DMS153 treated with DMSO at 0.1 percent for 48 hours (cell line): ENCODE measurements at regions not wholly inside any gene's neighbourhood (a gene's known extent, or its start where the extent isn't known, plus 50 kb on each side); places are given as distances from the start of the nearest gene placed in this dataset.

Experiments used
- DNase-seq: peaks from one replicate; lab custom pipeline; 2025; ENCODE audit not compliant: unreplicated experiment; lab: John Stamatoyannopoulos, UW

DNA sequence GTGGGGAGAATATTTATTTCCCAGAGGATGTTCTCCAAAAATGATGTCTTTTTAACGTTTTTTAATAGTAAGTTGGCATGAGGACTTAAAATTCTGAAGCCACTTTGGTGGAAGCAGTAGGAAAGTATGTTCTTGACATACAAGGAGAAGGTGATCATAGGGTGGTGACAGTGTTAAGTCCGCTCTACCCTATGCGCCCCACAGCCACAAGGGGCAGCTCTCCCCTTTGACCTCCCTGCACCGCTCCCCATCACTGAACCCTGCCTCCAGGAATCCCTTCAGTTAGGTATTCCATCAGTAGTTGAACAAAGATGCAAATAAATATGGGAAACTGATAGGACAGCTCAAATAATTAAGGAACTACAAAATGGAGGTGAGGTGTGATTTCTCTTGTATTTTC is 111.4 kb downstream of the PLEKHG1 start:
- no peak for DNase-seq

DNA sequence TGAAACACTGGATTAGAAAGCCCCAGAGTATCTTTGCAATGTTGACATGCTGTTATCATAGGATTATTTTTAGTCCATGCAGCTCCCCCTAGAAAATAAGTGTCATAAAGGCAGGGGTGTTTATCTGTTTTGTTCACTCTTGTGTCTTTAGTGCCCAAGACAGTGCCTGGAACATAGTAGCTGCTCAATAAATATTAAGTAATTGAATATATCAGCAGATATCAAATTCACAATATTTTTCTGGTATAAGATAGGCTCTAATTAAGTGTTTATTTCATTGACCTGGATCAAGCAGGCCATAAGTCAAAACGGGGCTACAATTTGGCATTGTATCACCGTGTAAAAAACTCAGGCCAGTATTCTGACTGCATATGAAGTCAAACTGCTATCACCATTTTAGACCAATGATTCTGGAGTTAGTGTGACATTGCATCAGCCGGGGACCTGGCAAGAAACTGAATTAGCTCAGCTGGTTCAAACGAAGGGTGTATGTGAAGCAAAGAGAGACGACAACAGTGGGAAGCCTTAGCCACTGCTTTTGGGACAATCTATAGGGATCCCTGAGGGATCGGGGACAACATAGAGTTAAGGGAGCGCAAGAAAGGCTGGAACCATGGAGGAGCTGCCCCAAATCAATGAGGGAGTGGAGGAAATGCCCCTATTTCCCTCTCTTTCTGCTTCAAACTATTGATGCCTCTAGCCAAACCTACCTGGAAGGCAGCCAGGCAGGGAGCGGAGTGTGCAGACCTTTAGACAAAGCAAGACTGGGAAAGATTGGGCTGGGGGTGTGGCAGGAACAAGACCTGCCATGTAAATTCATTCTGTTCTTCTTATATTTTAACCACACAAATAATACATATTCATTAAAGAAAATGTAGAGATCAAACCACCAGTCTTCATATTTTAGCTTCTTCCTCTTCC is 112.2 kb downstream of the PLEKHG1 start:
- no peak for DNase-seq

DNA sequence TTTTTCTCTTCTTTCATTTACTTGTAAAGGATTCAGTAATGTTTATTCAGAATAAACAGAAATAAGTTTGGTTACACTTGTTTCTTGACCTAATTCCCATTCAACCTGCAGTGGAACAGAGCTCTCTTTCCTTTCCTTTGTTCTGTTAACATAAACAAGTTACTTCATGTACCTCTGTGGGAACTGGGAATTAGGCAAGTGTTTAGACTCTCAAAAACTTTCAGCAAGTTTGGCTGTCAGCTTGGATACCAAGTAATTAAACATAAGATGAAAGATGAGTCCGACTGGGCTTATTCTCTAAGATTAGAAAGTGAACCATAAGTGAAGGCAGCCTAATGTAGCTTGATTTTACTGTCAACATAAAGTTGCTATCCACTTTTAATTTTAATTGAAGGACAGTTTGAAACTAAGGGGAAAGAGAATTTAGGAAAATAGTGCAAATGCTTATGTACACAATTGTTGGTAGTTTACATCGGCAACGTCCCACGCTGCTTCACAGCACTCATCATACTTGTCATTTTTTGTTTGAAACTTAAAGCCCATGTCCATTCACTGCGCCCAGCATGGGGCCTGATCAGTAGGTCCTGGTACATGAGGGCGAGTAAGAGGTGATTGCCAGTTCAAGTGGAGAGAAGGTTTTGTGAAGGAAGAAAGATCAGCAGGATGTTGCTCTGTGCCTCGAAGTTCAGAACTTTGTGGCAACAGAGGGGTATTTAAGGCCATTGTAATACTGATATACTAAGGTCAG is 113.0 kb downstream of the PLEKHG1 start:
- DNase-seq, result no peak

DNA sequence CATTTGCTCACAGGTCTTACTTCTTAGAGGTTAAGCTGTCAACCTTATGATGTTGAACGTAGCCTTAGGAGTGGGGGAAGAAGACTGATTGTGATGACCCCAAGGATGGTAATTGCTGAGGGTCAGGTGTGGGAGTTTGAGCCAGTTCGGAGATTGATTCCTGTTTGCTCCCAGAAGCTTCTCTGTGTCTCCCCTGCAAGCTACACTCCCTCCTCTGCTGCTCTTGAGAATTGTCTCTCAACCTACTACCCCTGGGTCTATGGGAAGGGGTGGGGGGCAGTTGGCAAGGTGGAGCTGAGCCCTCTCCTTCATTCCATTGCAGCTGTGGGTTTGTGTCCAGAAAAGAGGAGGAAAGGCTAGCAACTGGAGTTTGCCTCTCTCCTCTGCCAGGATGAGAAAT is 113.8 kb downstream of the PLEKHG1 start:
- no peak for DNase-seq

DNA sequence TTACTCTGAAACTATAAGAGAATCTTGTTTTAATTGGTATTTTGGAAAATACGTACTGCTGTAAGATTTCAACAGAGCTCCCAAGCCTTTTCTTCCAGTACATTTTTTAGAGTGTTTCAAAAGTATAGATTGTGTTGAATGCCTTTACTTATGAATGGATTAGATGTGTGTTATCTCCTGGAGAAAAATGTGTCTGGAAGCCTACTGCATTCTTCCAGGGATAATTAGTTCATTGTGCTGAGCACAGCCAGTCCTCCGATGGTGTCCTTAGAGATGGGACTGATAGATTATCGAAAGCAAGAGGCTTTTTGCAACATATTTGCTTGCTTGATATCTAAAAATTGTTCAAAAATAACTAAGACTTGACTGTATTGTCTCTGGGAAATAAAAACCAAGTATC is 114.2 kb downstream of the PLEKHG1 start:
- DNase-seq, result no peak

DNA sequence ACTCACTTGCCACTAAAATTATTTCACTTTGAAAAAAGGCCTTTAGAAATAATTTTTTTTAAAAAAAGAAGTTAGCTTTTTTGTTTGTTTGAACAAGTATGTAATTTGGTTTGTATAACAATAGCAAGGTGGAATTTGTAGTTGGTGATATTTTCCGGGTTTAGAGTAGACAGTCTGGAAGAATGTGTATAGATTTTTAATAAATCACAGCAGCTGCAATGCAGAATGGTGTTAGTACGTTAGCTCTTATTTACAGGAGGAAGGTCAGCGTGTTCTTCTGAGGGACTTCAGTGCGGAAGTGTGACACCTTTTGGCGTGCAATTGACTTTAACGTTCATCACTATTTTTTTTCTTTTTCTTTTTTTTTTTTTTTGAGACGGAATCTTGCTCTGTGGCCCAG is 115.4 kb downstream of the PLEKHG1 start:
- DNase-seq, result no peak

DNA sequence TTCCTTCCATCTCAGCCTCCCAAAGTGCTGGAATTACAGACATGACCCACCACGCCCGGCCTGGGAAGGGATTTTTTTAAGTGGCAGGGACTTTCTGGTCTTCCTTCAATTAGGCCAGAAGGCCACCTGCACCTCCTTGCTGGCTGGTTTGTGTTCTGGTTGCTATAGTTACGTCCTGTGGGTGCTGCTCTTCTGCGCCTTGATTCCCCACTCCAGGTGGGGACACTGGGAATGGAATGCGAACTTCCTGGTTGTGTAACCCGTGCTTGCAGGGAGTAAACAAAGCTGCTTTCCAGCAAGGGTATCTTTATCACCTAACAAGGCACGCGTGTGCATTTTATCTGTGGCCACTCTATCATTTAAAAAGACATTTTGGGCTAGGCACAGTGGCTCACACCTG is 117.7 kb downstream of the PLEKHG1 start:
- no peak for DNase-seq

DNA sequence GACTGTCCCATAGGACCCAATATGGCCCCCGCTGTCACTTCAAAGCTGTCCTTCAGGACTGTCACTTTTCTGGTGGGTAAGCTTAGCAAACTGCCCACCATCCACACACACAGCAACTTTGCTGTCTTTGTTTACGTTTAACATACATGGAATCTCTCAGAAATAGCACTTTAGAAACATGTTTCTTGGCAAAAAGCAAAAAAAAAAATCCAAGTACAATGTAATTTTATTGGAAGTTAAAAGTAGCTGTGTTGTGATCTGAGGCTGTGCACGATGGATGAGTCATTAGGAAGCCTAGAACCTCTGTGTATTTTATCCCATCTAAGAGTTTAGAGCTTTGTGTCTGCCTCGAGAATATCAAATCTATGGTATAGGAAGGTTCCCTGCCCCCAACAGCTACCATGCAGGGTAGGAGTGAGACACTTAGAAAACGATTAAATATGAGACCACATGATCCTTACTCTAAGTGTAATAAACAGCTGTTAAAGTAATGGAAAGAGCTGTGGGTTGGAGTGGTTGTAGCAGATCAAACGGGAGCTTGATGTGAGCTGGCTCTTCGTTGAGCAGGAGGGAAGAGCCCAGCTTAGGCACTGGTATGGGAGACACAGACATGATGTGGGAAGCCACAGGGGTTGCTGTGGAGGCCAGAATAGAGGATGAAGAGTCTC is 119.5 kb downstream of the PLEKHG1 start:
- DNase-seq, result no peak

DNA sequence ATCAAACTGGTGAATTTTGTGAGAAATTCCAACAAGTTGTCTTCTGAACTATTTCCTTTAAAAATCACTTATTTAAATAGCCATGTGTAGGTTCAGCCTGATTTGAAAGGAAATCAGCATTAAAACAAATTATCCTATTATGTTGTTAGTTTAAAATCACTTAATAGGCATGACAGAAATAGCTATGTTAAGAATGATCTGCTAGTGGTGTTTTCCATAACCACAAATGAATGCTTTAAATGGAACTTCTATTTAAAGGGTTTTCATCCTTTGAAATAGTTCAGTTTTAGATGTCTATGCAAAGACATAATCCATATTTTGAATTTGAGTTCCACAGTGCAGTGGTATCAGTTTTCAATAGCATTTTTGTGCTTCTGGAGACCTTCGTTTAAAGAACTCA is 120.1 kb downstream of the PLEKHG1 start:
- no peak for DNase-seq

DNA sequence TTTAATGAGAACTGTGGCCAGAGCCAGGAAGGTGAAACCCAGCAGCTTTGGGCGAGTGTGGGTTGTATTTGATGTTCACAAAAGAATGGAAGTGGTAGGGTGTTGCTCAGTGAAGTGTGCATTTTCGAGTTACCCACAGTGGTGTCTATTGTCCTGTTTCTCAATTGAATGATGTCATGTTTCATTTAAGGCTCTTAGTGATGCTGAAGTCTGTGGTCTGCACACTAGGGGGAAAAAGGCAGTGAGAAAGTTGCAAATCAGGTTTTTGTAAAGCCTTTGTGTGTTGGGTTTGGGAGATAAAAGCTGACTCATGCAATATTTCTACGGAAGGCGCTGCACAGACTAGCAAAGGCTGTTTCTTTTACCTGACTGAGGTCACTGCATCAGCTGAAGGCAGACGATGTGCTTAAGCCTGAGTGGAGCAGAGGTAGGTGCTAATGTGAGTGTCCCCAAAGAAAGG is 121.1 kb downstream of the PLEKHG1 start:
- DNase-seq, result peak; percentile 72

DNA sequence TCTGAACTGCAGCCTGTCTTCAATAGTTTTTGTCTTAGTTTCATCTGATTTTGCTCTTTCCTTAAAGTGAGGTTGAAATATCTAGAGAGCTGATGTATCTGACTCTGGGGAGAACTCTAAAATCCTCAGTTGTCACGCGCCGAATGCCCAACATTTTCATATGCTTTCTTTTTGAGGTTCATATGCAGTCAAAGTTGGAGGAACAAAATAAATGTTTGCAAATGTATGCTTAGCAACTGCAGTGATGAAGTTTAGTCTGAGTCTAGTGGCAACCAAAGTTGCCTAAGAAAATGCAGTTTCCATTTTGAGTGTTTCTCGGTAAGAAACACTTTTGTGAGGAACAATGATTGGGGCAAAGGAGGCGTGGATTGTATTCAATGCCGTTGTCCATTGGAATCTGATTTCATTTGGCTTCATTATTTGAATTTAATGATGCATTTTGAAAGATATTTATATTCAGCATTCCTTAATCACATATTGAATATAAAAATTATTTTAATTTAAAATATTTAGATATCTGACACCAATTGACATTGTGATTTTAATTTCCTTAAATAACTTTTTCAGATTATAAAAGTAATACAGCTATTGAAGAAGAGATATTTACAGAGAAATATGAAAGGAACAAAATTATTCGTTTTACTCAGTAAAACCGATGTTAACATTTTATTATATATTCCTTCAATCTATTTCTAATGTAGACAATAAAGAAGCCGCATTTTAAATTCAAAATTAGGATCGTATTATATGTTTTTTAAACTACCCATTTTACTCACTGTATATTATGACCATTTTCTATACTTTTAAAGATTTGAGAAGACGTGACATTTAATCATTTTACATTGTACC is 122.0 kb downstream of the PLEKHG1 start:
- no peak for DNase-seq

DNA sequence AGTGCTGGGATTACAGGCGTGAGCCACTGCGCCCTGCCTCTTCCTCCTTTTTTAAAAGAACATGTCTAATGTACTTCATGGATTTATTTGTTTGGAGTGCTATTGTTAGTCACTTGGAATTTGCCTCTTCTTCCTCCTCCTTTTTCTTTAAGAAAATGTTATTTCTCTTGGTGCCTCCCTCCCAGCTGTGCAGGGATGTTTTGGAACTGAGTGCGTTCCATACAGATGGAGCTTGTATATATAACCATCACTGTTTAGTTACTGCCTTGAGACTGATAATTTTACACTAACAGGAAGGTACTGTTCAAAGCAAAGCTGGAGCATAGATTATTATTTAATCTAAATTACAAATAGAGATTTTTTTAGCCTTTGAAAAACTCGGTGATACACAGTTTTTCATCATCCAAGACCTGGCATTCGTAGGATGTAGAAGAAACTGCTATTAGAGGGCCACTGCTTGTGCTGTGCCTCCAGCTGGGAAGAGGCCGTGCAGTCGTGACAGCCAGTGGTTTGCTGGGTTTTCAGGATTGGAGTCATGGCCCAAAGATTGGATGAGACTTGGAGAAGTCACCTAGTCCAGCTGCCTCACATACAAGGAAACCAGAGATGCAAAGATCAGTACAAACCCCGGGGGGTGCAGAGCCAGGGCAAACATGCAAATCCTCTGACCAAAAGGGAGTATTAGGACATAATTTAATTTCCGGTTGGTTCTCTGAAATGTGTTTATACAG is 123.1 kb downstream of the PLEKHG1 start:
- DNase-seq, result no peak

DNA sequence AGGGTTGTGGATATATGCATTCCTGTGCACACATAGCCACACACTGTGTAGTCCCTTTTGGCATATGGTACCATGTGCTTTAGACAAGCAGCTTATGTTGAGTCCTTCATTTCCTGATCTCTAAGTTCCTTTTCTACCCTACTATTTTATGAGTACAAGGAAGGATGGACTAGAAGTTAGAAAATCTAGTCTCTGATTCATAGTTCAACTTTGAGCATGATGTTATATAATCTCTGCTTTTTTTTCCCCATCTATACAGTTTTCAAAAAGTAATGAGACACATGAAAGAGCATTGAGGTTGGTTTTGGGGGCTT is 123.6 kb downstream of the PLEKHG1 start:
- DNase-seq, result no peak

DNA sequence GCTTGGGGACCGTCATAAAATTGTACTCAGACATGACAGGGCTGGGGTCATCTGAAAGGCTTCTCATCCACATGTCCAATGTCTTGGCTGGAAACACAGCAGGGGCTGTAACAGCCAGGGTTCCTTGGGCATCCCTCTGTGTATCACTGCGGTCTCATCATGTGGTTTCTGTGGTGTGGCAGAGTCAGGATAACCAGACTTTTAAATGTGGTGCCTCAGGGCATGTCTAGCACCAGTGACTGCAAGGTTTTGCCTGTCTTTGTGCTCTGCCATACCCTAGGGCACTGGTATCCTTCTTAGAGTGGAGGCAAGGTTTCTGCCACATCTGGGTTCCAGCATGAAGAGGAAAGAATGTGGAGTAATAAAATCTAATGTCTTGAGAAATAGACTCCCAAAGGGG is 124.2 kb downstream of the PLEKHG1 start:
- no peak for DNase-seq

DNA sequence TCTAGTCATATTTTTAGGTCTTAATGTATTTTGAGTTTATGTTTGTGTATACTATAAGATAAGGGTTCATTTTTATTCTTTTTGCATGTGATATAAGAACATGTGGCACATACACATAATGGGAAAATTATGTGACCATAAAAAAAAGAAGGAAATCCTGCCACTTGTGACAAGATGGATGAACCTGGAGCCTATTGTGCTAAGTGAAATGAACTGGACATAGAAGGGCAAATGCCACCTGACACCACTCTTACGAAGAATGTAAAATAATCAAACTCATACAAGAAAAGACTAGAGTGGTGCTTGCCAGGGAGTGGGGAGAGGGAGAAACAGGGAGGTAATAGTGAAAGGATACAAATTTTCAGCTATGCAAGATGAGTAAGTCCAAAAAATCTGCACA is 126.1 kb downstream of the PLEKHG1 start:
- no peak for DNase-seq

DNA sequence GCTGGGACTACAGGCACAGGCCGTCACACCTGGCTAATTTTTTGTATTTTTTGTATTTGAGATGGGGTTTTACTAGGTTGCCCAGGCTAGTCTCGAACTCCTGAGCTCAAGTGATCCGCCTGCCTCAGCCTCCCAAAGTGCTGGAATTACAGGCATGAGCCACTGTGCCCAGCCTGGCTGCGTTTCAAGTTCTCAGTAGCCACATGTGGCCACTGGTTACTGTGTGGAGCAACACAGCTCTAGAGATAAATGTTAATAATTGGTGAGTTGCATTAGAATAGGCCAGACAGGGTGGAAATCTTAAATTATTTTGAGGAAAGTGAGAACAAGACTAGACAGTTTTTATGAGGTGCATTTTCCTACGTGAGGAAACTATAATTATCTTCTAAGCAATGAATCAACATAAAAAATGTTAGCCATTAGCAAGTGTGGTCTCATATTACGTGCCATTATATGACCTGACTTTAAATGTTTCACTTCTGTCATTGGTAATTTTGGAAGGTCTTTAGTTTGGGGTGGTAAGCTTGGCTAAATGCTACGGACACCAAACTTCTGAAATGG is 129.6 kb downstream of the PLEKHG1 start:
- DNase-seq, result no peak

DNA sequence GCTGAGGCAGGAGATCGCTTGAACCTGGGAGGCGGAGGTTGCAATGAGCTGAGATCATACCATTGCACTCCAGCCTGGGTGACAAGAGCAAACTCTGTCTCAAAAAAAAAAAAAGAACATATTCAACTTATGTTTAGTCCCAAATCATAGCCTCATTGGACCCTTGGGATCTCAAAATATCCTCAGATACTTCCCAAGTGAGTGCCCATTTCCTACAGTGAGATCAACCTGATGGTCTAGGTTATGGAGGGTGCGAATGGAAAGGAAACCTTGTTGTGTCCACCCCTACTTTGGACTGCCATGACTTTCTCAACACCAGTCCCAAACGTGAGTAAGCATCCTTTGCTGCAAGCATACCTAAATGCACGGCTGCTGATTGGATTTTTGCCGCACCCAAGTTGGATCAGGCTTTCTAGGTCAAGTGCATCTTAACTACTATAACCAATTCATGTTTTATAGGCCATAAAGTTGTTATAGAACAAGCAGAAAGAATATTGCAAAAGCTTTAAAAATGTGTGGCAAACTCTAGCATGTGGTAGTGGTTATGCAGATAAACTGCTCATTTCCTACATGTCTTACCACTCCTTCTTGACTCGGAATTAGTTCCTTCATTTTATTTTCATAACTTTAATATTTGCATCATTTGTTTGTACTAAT is 131.2 kb downstream of the PLEKHG1 start:
- no peak for DNase-seq

DNA sequence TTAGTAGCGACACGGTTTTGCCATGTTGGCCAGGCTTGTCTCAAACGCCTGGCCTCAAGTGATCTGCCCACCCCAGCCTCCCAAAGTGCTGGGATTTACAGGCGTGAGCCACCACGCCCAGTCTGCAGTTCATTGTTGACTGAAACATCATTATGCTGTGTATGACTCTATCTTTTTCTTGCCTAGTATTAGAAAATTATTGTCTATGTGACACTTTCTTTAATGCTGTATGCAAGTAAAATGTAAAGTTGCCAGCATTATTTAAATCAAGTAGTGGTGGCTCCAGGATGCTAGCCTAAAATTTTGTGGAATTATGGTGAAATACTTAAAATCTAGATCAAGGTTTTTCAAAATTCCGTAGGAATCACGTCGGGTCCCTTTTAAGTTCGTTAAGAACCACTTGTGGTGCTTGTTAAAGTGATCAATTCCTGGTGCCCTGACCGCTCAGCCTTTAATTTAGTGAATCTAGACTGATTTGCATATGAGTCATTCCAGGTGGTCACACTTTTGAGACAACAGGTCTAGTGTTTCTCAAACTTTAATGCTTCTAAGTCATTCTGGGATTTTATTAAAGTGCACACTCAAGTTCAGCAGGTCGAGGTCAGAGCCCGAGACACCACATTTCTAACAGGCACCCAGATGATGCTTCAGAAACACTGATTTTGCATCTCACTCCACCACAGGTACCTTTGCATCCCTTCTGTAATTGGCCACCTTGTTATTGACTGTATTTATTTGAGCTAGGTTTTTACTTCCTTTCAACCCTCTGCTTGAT is 132.6 kb upstream of the MTHFD1L start:
- no peak for DNase-seq

DNA sequence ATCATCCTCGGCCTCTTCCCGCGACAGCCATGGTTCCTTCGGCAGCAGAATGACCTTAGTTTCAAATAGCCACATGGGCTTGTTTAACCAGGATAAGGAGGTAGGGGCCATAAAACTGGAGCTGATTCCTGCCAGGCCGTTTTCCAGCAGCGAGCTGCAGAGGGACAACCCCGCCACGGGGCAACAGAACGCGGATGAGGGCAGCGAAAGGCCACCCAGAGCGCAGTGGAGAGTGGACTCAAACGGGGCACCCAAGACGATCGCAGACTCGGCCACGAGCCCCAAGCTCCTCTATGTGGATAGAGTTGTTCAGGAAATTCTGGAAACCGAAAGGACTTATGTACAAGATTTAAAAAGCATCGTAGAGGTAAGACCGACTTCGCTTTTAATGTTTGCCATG is 131.8 kb upstream of the MTHFD1L start:
- DNase-seq, result no peak
